Suprapubic skin (tissue), 3 donors: ENCODE measurements at regions not wholly inside any gene's neighbourhood (a gene's known extent, or its start where the extent isn't known, plus 50 kb on each side); places are given as distances from the start of the nearest gene placed in this dataset.

Experiments used
- EP300 ChIP-seq: sonication (generic); formaldehyde crosslinking; IDR thresholded peaks from one replicate; pipeline ENCODE4 v1.6.1; 2017; ENCODE audit warnings: antibody characterized with exemption
- POLR2A ChIP-seq, 2 donors: fragments of 450-650 bp; IDR thresholded peaks; one replicate each; pipeline ENCODE4 v1.6.1; 2017; ENCODE audit warnings: antibody characterized with exemption in 2 of 2, mild to moderate bottlenecking in 2 of 2, moderate library complexity in 2 of 2
- TF ChIP-seq, protein P1 (sequence below), 2 donors: fragments of 200-600 bp in 1 of 2; fragments of 450-650 bp in 1 of 2; sonication (generic) in 1 of 2; IDR thresholded peaks; one replicate each; pipeline ENCODE4 v1.5.1; 2016 to 2019; ENCODE audit warnings: antibody characterized with exemption in 2 of 2, mild to moderate bottlenecking in 1 of 2, moderate library complexity in 1 of 2

DNA sequence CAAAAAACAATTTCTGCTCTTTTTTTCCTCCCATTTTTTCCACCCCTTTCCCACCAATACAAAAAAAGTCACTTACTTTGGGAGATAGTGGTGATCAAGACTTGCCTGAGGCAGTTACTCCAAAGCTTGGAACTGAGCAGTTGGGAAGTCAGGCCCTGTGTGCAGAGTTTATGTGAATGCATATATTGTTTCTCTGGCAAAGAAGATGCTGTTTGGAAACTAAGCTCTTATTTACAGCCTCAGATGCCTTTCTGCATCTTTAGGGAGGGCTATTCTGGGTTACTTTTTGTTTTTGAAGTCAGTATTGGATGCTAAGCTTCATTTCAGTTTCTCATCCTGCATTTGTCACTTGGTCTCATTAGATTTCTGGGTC, 136.3 kb downstream of the ZNF330 start:
- TF ChIP-seq, protein P1, sequence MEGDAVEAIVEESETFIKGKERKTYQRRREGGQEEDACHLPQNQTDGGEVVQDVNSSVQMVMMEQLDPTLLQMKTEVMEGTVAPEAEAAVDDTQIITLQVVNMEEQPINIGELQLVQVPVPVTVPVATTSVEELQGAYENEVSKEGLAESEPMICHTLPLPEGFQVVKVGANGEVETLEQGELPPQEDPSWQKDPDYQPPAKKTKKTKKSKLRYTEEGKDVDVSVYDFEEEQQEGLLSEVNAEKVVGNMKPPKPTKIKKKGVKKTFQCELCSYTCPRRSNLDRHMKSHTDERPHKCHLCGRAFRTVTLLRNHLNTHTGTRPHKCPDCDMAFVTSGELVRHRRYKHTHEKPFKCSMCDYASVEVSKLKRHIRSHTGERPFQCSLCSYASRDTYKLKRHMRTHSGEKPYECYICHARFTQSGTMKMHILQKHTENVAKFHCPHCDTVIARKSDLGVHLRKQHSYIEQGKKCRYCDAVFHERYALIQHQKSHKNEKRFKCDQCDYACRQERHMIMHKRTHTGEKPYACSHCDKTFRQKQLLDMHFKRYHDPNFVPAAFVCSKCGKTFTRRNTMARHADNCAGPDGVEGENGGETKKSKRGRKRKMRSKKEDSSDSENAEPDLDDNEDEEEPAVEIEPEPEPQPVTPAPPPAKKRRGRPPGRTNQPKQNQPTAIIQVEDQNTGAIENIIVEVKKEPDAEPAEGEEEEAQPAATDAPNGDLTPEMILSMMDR (IDR thresholded peaks at IDR 0.05) = no peak
- TF ChIP-seq EP300 (no peak), POLR2A (IDR thresholded peaks at IDR 0.05) (no peak)
